ENCODE measurements at regions not wholly inside any gene's neighbourhood (a gene's known extent, or its start where the extent isn't known, plus 50 kb on each side); places are given as distances from the start of the nearest gene placed in this dataset.
A peak's percentile ranks its signal among the peaks of the same experiment; 100 is the strongest.

- Histone ChIP-seq H3K4me1 (ENCODE audit: insufficient read depth, low read length) (0 out of 2 replicates have a peak, but pooled peaks cover 7% of the 10 kb centered on the region), H3K27ac (ENCODE audit: low read length) (no peak overlapping the region), H3K9ac (ENCODE audit: low read length) (no peak overlapping the region), H2AFZ (ENCODE audit: low read length) (no peak overlapping the region; the same call in 1 of the 2 replicates), H3K4me2 (ENCODE audit: low read length) (no peak overlapping the region), H3K36me3 (ENCODE audit: low read depth, low read length) (no peaks in the 10 kb centered on the region), H3K9me3 (ENCODE audit: low read length) (no peaks in the 10 kb centered on the region; the same call in 1 of the 2 replicates), H3K27me3 (ENCODE audit: low read length) (no peaks in the 10 kb centered on the region), H3K4me3 (ENCODE audit: low read length) (no peak overlapping the region), H3K9me2 (replicated peaks; ENCODE audit: low read length) (no peaks in the 10 kb centered on the region), H4K20me1 (ENCODE audit: low read length) (no peaks in the 10 kb centered on the region), H3F3A (ENCODE audit: low read length, unreplicated experiment) (no peaks in the 10 kb centered on the region), H3K79me2 (ENCODE audit: low read length) (no peaks in the 10 kb centered on the region)
- ATAC-seq (0 out of 2 replicates have a peak, but pooled peaks have one; percentile 37), DNase-seq (peak; percentile 19)
- POLR2A ChIA-PET (ENCODE audit: unreplicated experiment), result no interaction called here
- intact Hi-C loops (cut with micrococcal nuclease), result no loop called here
- no TSS peak for BruUV-seq (replicated peaks)
- CTCF ChIA-PET, result no interaction called here
- no peak for TF ChIP-seq CTCF (conservative IDR thresholded peaks at IDR 0.05; ENCODE audit: low read depth, low read length)
Observed at GRCh38 chr3:88573472-88573871, 423.7 kb downstream of the C3orf38 start.

- no peak for TF ChIP-seq CTCF (conservative IDR thresholded peaks at IDR 0.05; ENCODE audit: low read depth, low read length)
- TF ChIP-seq EZH2phosphoT487 (IDR thresholded peaks at IDR 0.05; ENCODE audit: borderline replicate concordance, low read length), result no peak
- TF ChIP-seq EZH2 (IDR thresholded peaks at IDR 0.05; ENCODE audit: low read length, unreplicated experiment), result no peak
- H3K79me2 ChIP-seq (ENCODE audit: low read length), result no peaks in the 10 kb centered on the region
- intact Hi-C loops (cut with micrococcal nuclease), result no loop called here
- 0 out of 2 replicates have a peak, but pooled peaks cover 7% of the 10 kb centered on the region for H3K4me1 ChIP-seq (ENCODE audit: insufficient read depth, low read length)
- no peaks in the 10 kb centered on the region for H4K20me1 ChIP-seq (ENCODE audit: low read length)
- ChIA-PET CTCF (no interaction called here), POLR2A (ENCODE audit: unreplicated experiment) (no interaction called here)
- H3K9me3 ChIP-seq (ENCODE audit: low read length), result no peaks in the 10 kb centered on the region; the same call in 1 of the 2 replicates
- H3K4me2 ChIP-seq (ENCODE audit: low read length), result no peak overlapping the region
- H3K9me2 ChIP-seq (replicated peaks; ENCODE audit: low read length), result no peaks in the 10 kb centered on the region
- H3K27me3 ChIP-seq (ENCODE audit: low read length), result no peaks in the 10 kb centered on the region
- no peak overlapping the region for H3K9ac ChIP-seq (ENCODE audit: low read length)
- no peak overlapping the region for H3K27ac ChIP-seq (ENCODE audit: low read length)
- no TSS peak for BruUV-seq (replicated peaks)
- no peaks in the 10 kb centered on the region for H3K36me3 ChIP-seq (ENCODE audit: low read depth, low read length)
- H2AFZ ChIP-seq (ENCODE audit: low read length), result no peak overlapping the region
- ATAC-seq, result no peak
- H3F3A ChIP-seq (ENCODE audit: low read length, unreplicated experiment), result no peaks in the 10 kb centered on the region
- H3K4me3 ChIP-seq (ENCODE audit: low read length), result no peak overlapping the region
- no peak for DNase-seq
Observed at GRCh38 chr3:88574146-88574545, 424.4 kb downstream of the C3orf38 start.

- Histone ChIP-seq H3K79me2 (ENCODE audit: low read length) (no peaks in the 10 kb centered on the region), H3K4me2 (ENCODE audit: low read length) (no peak overlapping the region), H3K9me3 (ENCODE audit: low read length) (no peaks in the 10 kb centered on the region), H3K9ac (ENCODE audit: low read length) (no peak overlapping the region), H3K27ac (ENCODE audit: low read length) (no peak overlapping the region), H3K9me2 (replicated peaks; ENCODE audit: low read length) (no peaks in the 10 kb centered on the region), H3F3A (ENCODE audit: low read length, unreplicated experiment) (no peaks in the 10 kb centered on the region), H3K36me3 (ENCODE audit: low read depth, low read length) (no peaks in the 10 kb centered on the region), H3K27me3 (ENCODE audit: low read length) (peaks cover 14% of the 10 kb centered on the region), H4K20me1 (ENCODE audit: low read length) (no peaks in the 10 kb centered on the region), H3K4me3 (ENCODE audit: low read length) (no peak overlapping the region), H3K4me1 (ENCODE audit: insufficient read depth, low read length) (no peaks in the 10 kb centered on the region), H2AFZ (ENCODE audit: low read length) (no peak overlapping the region)
- DNase-seq (no peak), ATAC-seq (no peak)
- TF ChIP-seq CTCF (conservative IDR thresholded peaks at IDR 0.05; ENCODE audit: low read depth, low read length), result no peak
- TF ChIP-seq EZH2 (IDR thresholded peaks at IDR 0.05; ENCODE audit: low read length, unreplicated experiment), result no peak
- no peak for TF ChIP-seq EZH2phosphoT487 (IDR thresholded peaks at IDR 0.05; ENCODE audit: borderline replicate concordance, low read length)
- CTCF ChIA-PET, result no interaction called here
- intact Hi-C loops (cut with micrococcal nuclease), result no loop called here
- POLR2A ChIA-PET (ENCODE audit: unreplicated experiment), result no interaction called here
- no TSS peak for BruUV-seq (replicated peaks)
Observed at GRCh38 chr3:88584451-88584850, 434.7 kb downstream of the C3orf38 start.

Measured in PC-3 (cell line).